OCI-LY1 (cell line): ENCODE measurements at regions not wholly inside any gene's neighbourhood (a gene's known extent, or its start where the extent isn't known, plus 50 kb on each side); places are given as distances from the start of the nearest gene placed in this dataset.
"Not testable (repeated sequence)": the region's sequence is repeated elsewhere in the genome, so short reads cannot be mapped to it uniquely, and the experiment has no call there.

Experiments
- H2AFZ ChIP-seq: fragments of 200-600 bp; sonication (generic), shearing (Covaris generic); 2 replicates; pipeline ENCODE4 v1.6.0; 2014; ENCODE audit warnings: antibody characterized with exemption, mild to moderate bottlenecking, low read length
- H3F3A ChIP-seq: fragments of 200-600 bp; sonication (generic), shearing (Covaris generic); 2 replicates; pipeline ENCODE4 v1.6.0; 2014; ENCODE audit warnings: mild to moderate bottlenecking, antibody characterized with exemption, low read length, moderate library complexity; ENCODE audit not compliant: insufficient read depth
- H3K27ac ChIP-seq: fragments of 200-600 bp; sonication (generic); 2 replicates; pipeline ENCODE4 v1.5.1; 2014; ENCODE audit warnings: low read length, mixed run types, mild to moderate bottlenecking, low read depth; ENCODE audit not compliant: poor library complexity, severe bottlenecking
- H3K27me3 ChIP-seq: fragments of 200-600 bp; sonication (generic); 2 replicates; pipeline ENCODE4 v1.6.0; 2014; ENCODE audit warnings: antibody characterized with exemption, mild to moderate bottlenecking, low read length, moderate library complexity; ENCODE audit not compliant: insufficient read depth
- H3K36me3 ChIP-seq: fragments of 200-600 bp; sonication (generic); 2 replicates; pipeline ENCODE4 v1.6.1; 2014; ENCODE audit warnings: mild to moderate bottlenecking, antibody characterized with exemption, low read length, moderate library complexity, mixed read lengths; ENCODE audit not compliant: insufficient read depth
- H3K4me1 ChIP-seq: fragments of 200-600 bp; sonication (generic); 2 replicates; pipeline ENCODE4 v1.5.1; 2014; ENCODE audit warnings: mild to moderate bottlenecking, low read length, moderate library complexity; ENCODE audit not compliant: insufficient read depth, severe bottlenecking
- H3K4me2 ChIP-seq: fragments of 200-600 bp; sonication (generic), shearing (Covaris generic); 2 replicates; pipeline ENCODE4 v1.6.1; 2014; ENCODE audit warnings: low read length
- H3K4me3 ChIP-seq: fragments of 200-600 bp; sonication (generic); 2 replicates; pipeline ENCODE4 v1.5.1; 2014; ENCODE audit warnings: low read length, low read depth, mild to moderate bottlenecking, mixed read lengths; ENCODE audit not compliant: poor library complexity, severe bottlenecking
- H3K79me2 ChIP-seq: fragments of 200-600 bp; shearing (Covaris generic); 2 replicates; pipeline ENCODE4 v1.6.1; 2016; ENCODE audit warnings: mixed run types, low read length, mixed read lengths; ENCODE audit not compliant: insufficient read depth
- H3K9ac ChIP-seq: fragments of 200-600 bp; sonication (generic), shearing (Covaris generic); 2 replicates; pipeline ENCODE4 v1.6.1; 2014; ENCODE audit warnings: mild to moderate bottlenecking, low read length, mixed read lengths
- H3K9me2 ChIP-seq: fragments of 200-600 bp; sonication (generic), shearing (Covaris generic); 2 replicates; pipeline ENCODE4 v1.6.1; 2014; ENCODE audit warnings: low read depth, mild to moderate bottlenecking, low read length, mixed read lengths
- H3K9me3 ChIP-seq: fragments of 200-600 bp; shearing (Covaris generic); 2 replicates; pipeline ENCODE4 v1.6.1; 2014; ENCODE audit warnings: low read length, mixed read lengths
- H4K20me1 ChIP-seq: fragments of 200-600 bp; sonication (generic), shearing (Covaris generic); 2 replicates; pipeline ENCODE4 v1.6.0; 2016; ENCODE audit warnings: mild to moderate bottlenecking, low read length; ENCODE audit not compliant: insufficient read depth
- CTCF ChIP-seq: fragments of 200-600 bp; sonication (generic), shearing (Covaris generic); IDR thresholded peaks from 2 replicates; pipeline ENCODE4 v1.5.1; 2017; ENCODE audit warnings: mild to moderate bottlenecking, antibody characterized with exemption, low read length, moderate library complexity, mixed read lengths
- EZH2 ChIP-seq: fragments of 200-600 bp; sonication (generic), shearing (Covaris generic); IDR thresholded peaks from 2 replicates; pipeline ENCODE4 v1.8.0; 2017; ENCODE audit warnings: borderline replicate concordance, mixed run types, mild to moderate bottlenecking, antibody characterized with exemption, low read length, moderate library complexity, mixed read lengths

GRCh38 chr13:65932013-65932412, 1298.1 kb downstream of the PCDH9 start:
- H3K79me2 ChIP-seq, result no peaks in the 10 kb centered on the region
- H3K9me3 ChIP-seq, result no peaks in the 10 kb centered on the region
- H4K20me1 ChIP-seq, result no peaks in the 10 kb centered on the region
- peak overlapping the region; percentile 38 for H2AFZ ChIP-seq
- H3K4me2 ChIP-seq, result no peak overlapping the region
- H3K9me2 ChIP-seq, result no peaks in the 10 kb centered on the region
- peaks cover 17% of the 10 kb centered on the region for H3K4me1 ChIP-seq
- H3K4me3 ChIP-seq, result no peak overlapping the region
- no peak overlapping the region for H3K9ac ChIP-seq
- no peaks in the 10 kb centered on the region for H3F3A ChIP-seq
- H3K27ac ChIP-seq, result no peak overlapping the region
- TF ChIP-seq CTCF, result no peak
- no peak for TF ChIP-seq EZH2
- no peaks in the 10 kb centered on the region for H3K36me3 ChIP-seq
- H3K27me3 ChIP-seq, result no peaks in the 10 kb centered on the region

GRCh38 chr13:65929436-65929835, 1300.7 kb downstream of the PCDH9 start:
- H3K9me2 ChIP-seq, result no peaks in the 10 kb centered on the region
- no peaks in the 10 kb centered on the region for H3K36me3 ChIP-seq
- no peak overlapping the region for H3K27ac ChIP-seq
- no peak overlapping the region for H3K4me2 ChIP-seq
- 0 out of 2 replicates have a peak, but pooled peaks have one; percentile 2 for TF ChIP-seq CTCF
- no peak for TF ChIP-seq EZH2
- H4K20me1 ChIP-seq, result no peaks in the 10 kb centered on the region
- H2AFZ ChIP-seq, result no peak overlapping the region
- H3K9me3 ChIP-seq, result no peaks in the 10 kb centered on the region
- H3K4me1 ChIP-seq, result peaks cover 19% of the 10 kb centered on the region
- no peaks in the 10 kb centered on the region for H3F3A ChIP-seq
- no peak overlapping the region for H3K9ac ChIP-seq
- H3K27me3 ChIP-seq, result no peaks in the 10 kb centered on the region
- no peaks in the 10 kb centered on the region for H3K79me2 ChIP-seq
- H3K4me3 ChIP-seq, result no peak overlapping the region

GRCh38 chr13:65926750-65927171, 1303.4 kb downstream of the PCDH9 start:
- H3K4me2 ChIP-seq, result no peak overlapping the region
- 0 out of 2 replicates have a peak, but pooled peaks cover 2% of the 10 kb centered on the region for H3K9me3 ChIP-seq
- H3K4me3 ChIP-seq, result no peak overlapping the region
- no peak overlapping the region for H3K9ac ChIP-seq
- no peak overlapping the region for H3K27ac ChIP-seq
- no peaks in the 10 kb centered on the region for H3K27me3 ChIP-seq
- H2AFZ ChIP-seq, result peak overlapping the region; percentile 12; the same call in 1 of the 2 replicates
- no peaks in the 10 kb centered on the region for H3K9me2 ChIP-seq
- TF ChIP-seq CTCF (peak; percentile 94), EZH2 (no peak)
- H4K20me1 ChIP-seq, result no peaks in the 10 kb centered on the region
- H3F3A ChIP-seq, result no peaks in the 10 kb centered on the region
- H3K36me3 ChIP-seq, result no peaks in the 10 kb centered on the region
- H3K79me2 ChIP-seq, result no peaks in the 10 kb centered on the region
- peaks cover 4% of the 10 kb centered on the region for H3K4me1 ChIP-seq

- H3K9ac ChIP-seq, H3K79me2 ChIP-seq, H3K27me3 ChIP-seq, H3K9me3 ChIP-seq, H3K4me1 ChIP-seq, H3K4me2 ChIP-seq, H3K4me3 ChIP-seq, H3K36me3 ChIP-seq, H3K27ac ChIP-seq, H4K20me1 ChIP-seq, H3F3A ChIP-seq, H3K9me2 ChIP-seq, H2AFZ ChIP-seq: not testable (repeated sequence)
Observed at GRCh38 chr13:65922846-65923245, 1307.3 kb downstream of the PCDH9 start.
